SU-DHL-6 (cell line): ENCODE measurements at regions not wholly inside any gene's neighbourhood (a gene's known extent, or its start where the extent isn't known, plus 50 kb on each side); places are given as distances from the start of the nearest gene placed in this dataset.

ENCODE experiments used
- EZH2phosphoT487 ChIP-seq: fragments of 200-600 bp; sonication (generic), shearing (Covaris generic); conservative IDR thresholded peaks from 2 replicates; pipeline ENCODE4 v1.6.1; 2018; ENCODE audit warnings: mild to moderate bottlenecking, antibody characterized with exemption, low read length, moderate library complexity, mixed read lengths
- TF ChIP-seq, protein P1 (sequence below): fragments of 200-600 bp; sonication (generic); IDR thresholded peaks from one replicate; pipeline ENCODE4 v1.5.1; 2017; ENCODE audit warnings: antibody characterized with exemption, mild to moderate bottlenecking, low read length, moderate library complexity; ENCODE audit not compliant: insufficient read depth, poor library complexity, severe bottlenecking

GRCh38 chr5:112681481-112681908, 56.2 kb upstream of the APC start:
- TF ChIP-seq, protein P1, sequence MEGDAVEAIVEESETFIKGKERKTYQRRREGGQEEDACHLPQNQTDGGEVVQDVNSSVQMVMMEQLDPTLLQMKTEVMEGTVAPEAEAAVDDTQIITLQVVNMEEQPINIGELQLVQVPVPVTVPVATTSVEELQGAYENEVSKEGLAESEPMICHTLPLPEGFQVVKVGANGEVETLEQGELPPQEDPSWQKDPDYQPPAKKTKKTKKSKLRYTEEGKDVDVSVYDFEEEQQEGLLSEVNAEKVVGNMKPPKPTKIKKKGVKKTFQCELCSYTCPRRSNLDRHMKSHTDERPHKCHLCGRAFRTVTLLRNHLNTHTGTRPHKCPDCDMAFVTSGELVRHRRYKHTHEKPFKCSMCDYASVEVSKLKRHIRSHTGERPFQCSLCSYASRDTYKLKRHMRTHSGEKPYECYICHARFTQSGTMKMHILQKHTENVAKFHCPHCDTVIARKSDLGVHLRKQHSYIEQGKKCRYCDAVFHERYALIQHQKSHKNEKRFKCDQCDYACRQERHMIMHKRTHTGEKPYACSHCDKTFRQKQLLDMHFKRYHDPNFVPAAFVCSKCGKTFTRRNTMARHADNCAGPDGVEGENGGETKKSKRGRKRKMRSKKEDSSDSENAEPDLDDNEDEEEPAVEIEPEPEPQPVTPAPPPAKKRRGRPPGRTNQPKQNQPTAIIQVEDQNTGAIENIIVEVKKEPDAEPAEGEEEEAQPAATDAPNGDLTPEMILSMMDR, result no peak
- no peak for TF ChIP-seq EZH2phosphoT487
